Spleen (tissue), 11 donors: ENCODE measurements at regions not wholly inside any gene's neighbourhood (a gene's known extent, or its start where the extent isn't known, plus 50 kb on each side); places are given as distances from the start of the nearest gene placed in this dataset.

Experiments
- DNase-seq: peaks from one replicate; pipeline ENCODE4 v3.0.0-alpha.2; 2020
- H3K27ac ChIP-seq, 8 donors: fragments of 200-600 bp; sonication (generic) in 7 of 8; 1 replicate in 4 of 8; 2 replicates in 4 of 8; pipeline versions ENCODE4 v1.5.0 to v1.8.0; 2016 to 2021; ENCODE audit warnings: inconsistent platforms in 4 of 8, mild to moderate bottlenecking in 4 of 8, moderate library complexity in 1 of 8
- H3K27me3 ChIP-seq, 7 donors: fragments of 200-600 bp; sonication (generic) in 6 of 7; replicated peaks in 1 of 7; 1 replicate in 4 of 7; 2 replicates in 3 of 7; pipeline versions ENCODE4 v1.5.0 to v1.8.0; 2016 to 2021; ENCODE audit warnings: inconsistent platforms in 3 of 7, mild to moderate bottlenecking in 1 of 7
- H3K36me3 ChIP-seq, 6 donors: fragments of 200-600 bp; sonication (generic) in 5 of 6; 1 replicate in 4 of 6; 2 replicates in 2 of 6; pipeline versions ENCODE4 v1.5.0 to v1.8.0; 2016 to 2021; ENCODE audit warnings: inconsistent platforms in 2 of 6
- H3K4me1 ChIP-seq, 6 donors: fragments of 200-600 bp; sonication (generic) in 5 of 6; 1 replicate in 3 of 6; 2 replicates in 3 of 6; pipeline versions ENCODE4 v1.5.0 to v1.8.0; 2016 to 2021; ENCODE audit warnings: inconsistent platforms in 3 of 6
- H3K4me3 ChIP-seq, 8 donors: fragments of 200-600 bp; sonication (generic) in 7 of 8; 1 replicate in 4 of 8; 2 replicates in 4 of 8; pipeline versions ENCODE4 v1.5.0 to v1.8.0; 2016 to 2021; ENCODE audit warnings: inconsistent platforms in 4 of 8, mild to moderate bottlenecking in 4 of 8, moderate library complexity in 2 of 8
- H3K9me3 ChIP-seq, 8 donors: fragments of 200-600 bp; sonication (generic) in 7 of 8; 1 replicate in 4 of 8; 2 replicates in 4 of 8; pipeline versions ENCODE4 v1.5.0 to v1.8.0; 2016 to 2021; ENCODE audit warnings: inconsistent platforms in 4 of 8
- CTCF ChIP-seq, 11 experiments: fragments of 200-600 bp in 7 of 11; fragments of 450-650 bp in 4 of 11; sonication (generic) in 4 of 11; IDR thresholded peaks in 8 of 11; conservative IDR thresholded peaks in 3 of 11; 1 replicate in 7 of 11; 2 replicates in 4 of 11; pipeline versions ENCODE4 v1.4.0 to v1.8.0; 2016 to 2021; ENCODE audit warnings: antibody characterized with exemption in 11 of 11, inconsistent platforms in 4 of 11, mild to moderate bottlenecking in 1 of 11
- POLR2A ChIP-seq, 3 donors: fragments of 450-650 bp; IDR thresholded peaks; one replicate each; pipeline ENCODE4 v1.5.1; 2017; ENCODE audit warnings: antibody characterized with exemption in 3 of 3, mild to moderate bottlenecking in 1 of 3
- POLR2AphosphoS5 ChIP-seq, 3 donors: sonication (generic); formaldehyde crosslinking; IDR thresholded peaks; one replicate each; pipeline ENCODE4 v1.5.1; 2017; ENCODE audit warnings: antibody characterized with exemption in 3 of 3
- WGBS, 5 donors: extraction: QIAGEN DNeasy Blood & Tissue Kit in 3 of 5; methylation state at CpG; one replicate each; pipeline versions ENCODE4 v1.1.5 to v1.1.7; 2013 to 2018; 5-methylcytosine and 5-hydroxymethylcytosine counted together
- intact Hi-C: fragments of 100-400 bp; cut with DNase I; formaldehyde crosslinking; loops from one replicate; pipeline ENCODE4 v1.15.0; 2023; ENCODE audit warnings: low total_unique reads
- donor health status: healthy with polysubstance abuse.
- donor health status: DM: no; HTN: no; CAD: no; lungs with moderate emphysema.
- donor health status: DM: no; HTN: no; CAD: no.
- donor health status: Bipolar disorder and iron deficiency.
- donor health status: healthy.
- donor health status: DM: no; HTN: no; CAD: no.
- donor health status: DM: yes; HTN: yes; CAD: no.

GRCh38 chr3:109882144-109882543 is 544.8 kb upstream of the DPPA4 start:
- H3K4me3 ChIP-seq = no peak overlapping the region
- no peaks in the 10 kb centered on the region for H3K27me3 ChIP-seq
- no peaks in the 10 kb centered on the region for H3K4me1 ChIP-seq
- H3K27ac ChIP-seq = no peak overlapping the region
- H3K9me3 ChIP-seq = peaks cover 0 to 9% (median 0%) of the 10 kb centered on the region in 8 donors
- no peak for TF ChIP-seq CTCF (IDR thresholded peaks at IDR 0.05 in 8 of 11, conservative IDR thresholded peaks at IDR 0.05 in 3 of 11)
- TF ChIP-seq POLR2A (IDR thresholded peaks at IDR 0.05) = no peak
- DNase-seq = no peak
- intact Hi-C loops = no loop called here
- no peaks in the 10 kb centered on the region for H3K36me3 ChIP-seq

- H3K27me3 ChIP-seq = no peaks in the 10 kb centered on the region
- intact Hi-C loops = no loop called here
- H3K27ac ChIP-seq = no peak overlapping the region
- H3K4me1 ChIP-seq = no peaks in the 10 kb centered on the region
- no peaks in the 10 kb centered on the region for H3K36me3 ChIP-seq
- H3K4me3 ChIP-seq = no peak overlapping the region
- TF ChIP-seq POLR2AphosphoS5 (IDR thresholded peaks at IDR 0.05) = no peak
- no peak for TF ChIP-seq CTCF (IDR thresholded peaks at IDR 0.05 in 8 of 11, conservative IDR thresholded peaks at IDR 0.05 in 3 of 11)
- H3K9me3 ChIP-seq = peaks cover 0 to 18% (median 6%) of the 10 kb centered on the region in 8 donors
- 90 to 98% (median 93%) methylated on average over 2 of the region's 2 CpGs for WGBS, 5 donors
- no peak for DNase-seq
Observed at GRCh38 chr3:109887293-109887692, 549.9 kb upstream of the DPPA4 start.

GRCh38 chr3:109888026-109888425 is 550.7 kb upstream of the DPPA4 start:
- Histone ChIP-seq H3K27me3 (no peaks in the 10 kb centered on the region), H3K27ac (no peak overlapping the region), H3K9me3 (peaks cover 0 to 18% (median 6%) of the 10 kb centered on the region in 8 donors), H3K36me3 (no peaks in the 10 kb centered on the region), H3K4me1 (no peaks in the 10 kb centered on the region), H3K4me3 (no peak overlapping the region)
- TF ChIP-seq POLR2AphosphoS5 (IDR thresholded peaks at IDR 0.05) (no peak), POLR2A (IDR thresholded peaks at IDR 0.05) (no peak), CTCF (IDR thresholded peaks at IDR 0.05 in 8 of 11, conservative IDR thresholded peaks at IDR 0.05 in 3 of 11) (no peak)
- DNase-seq = no peak
- intact Hi-C loops = no loop called here

GRCh38 chr3:109897734-109898133 is 560.4 kb upstream of the DPPA4 start:
- no peaks in the 10 kb centered on the region for H3K36me3 ChIP-seq
- no peaks in the 10 kb centered on the region for H3K27me3 ChIP-seq
- no peak for TF ChIP-seq CTCF (IDR thresholded peaks at IDR 0.05 in 8 of 11, conservative IDR thresholded peaks at IDR 0.05 in 3 of 11)
- no peak for TF ChIP-seq POLR2AphosphoS5 (IDR thresholded peaks at IDR 0.05)
- no peak for TF ChIP-seq POLR2A (IDR thresholded peaks at IDR 0.05)
- intact Hi-C loops = no loop called here
- H3K9me3 ChIP-seq = no peaks in the 10 kb centered on the region
- no peaks in the 10 kb centered on the region for H3K4me1 ChIP-seq
- DNase-seq = no peak
- no peak overlapping the region for H3K27ac ChIP-seq
- no peak overlapping the region for H3K4me3 ChIP-seq
- 75 to 89% (median 83%) methylated on average over 1 of the region's 1 CpG for WGBS, 5 donors
